ENCODE measurements at regions not wholly inside any gene's neighbourhood (a gene's known extent, or its start where the extent isn't known, plus 50 kb on each side); places are given as distances from the start of the nearest gene placed in this dataset.

DNA sequence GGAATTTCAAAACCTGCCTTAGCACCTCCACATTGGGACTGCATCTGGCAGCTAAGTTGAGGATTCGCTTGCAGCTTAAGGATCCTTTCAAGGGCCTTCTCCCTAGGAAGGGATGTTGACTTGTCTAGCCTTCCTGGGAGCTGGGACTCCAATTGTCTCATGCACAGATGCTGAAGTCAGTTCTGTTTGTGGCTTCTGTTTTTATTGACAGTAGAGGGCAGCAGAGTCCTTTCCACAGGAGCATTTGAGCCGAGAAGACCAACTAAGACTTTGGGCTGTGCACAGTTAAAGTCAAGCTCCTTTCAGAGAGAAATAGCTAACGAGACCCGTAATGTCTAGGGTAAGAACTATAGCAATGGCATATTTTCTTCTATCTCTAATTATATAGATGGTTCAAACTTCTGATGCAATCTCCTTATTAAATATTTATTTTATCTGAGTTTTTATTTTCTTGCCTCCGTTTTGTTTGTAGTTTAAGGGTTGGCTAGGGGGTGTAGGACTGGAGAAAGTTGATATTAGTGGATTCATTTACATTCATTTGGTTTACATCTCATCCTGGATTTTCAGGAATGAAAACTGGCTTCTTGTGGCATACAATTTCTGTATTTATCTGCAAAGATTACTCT, 59.7 kb upstream of the KBTBD8 start:
- TF ChIP-seq, protein P1, sequence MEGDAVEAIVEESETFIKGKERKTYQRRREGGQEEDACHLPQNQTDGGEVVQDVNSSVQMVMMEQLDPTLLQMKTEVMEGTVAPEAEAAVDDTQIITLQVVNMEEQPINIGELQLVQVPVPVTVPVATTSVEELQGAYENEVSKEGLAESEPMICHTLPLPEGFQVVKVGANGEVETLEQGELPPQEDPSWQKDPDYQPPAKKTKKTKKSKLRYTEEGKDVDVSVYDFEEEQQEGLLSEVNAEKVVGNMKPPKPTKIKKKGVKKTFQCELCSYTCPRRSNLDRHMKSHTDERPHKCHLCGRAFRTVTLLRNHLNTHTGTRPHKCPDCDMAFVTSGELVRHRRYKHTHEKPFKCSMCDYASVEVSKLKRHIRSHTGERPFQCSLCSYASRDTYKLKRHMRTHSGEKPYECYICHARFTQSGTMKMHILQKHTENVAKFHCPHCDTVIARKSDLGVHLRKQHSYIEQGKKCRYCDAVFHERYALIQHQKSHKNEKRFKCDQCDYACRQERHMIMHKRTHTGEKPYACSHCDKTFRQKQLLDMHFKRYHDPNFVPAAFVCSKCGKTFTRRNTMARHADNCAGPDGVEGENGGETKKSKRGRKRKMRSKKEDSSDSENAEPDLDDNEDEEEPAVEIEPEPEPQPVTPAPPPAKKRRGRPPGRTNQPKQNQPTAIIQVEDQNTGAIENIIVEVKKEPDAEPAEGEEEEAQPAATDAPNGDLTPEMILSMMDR (IDR thresholded peaks at IDR 0.05; ENCODE audit: low read depth, low read length): peak; percentile 81
- DNase-seq (ENCODE audit: low read depth in 2 of 2): peak; percentile 77 to 80

DNA sequence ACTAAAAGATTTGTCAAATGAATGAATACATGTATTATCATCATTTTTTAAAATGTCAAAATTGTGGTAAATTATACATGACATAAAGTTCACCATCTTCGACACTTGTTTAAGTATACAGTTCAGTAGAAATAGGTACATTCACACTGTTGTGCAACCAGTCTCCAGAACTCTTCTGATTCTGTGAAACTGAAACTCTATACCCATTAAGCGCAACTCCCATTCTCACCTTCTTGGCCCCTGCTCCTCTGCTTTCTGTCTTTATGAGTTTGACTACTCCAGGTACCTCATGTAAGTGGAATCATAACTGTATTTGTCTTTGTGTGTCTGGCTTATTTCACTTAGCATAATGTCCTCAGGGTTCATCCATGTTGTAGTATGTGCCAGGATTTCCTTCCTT, 50.1 kb upstream of the KBTBD8 start:
- TF ChIP-seq, protein P1 (IDR thresholded peaks at IDR 0.05; ENCODE audit: low read depth, low read length): no peak
- no peak overlapping the region for H3K4me3 ChIP-seq (replicated peaks in 1 of 2; ENCODE audit: low read depth in 2 of 2, low read length in 2 of 2)
- no peak for DNase-seq (ENCODE audit: low read depth in 2 of 2)

More for the DNA sequence above, 59.7 kb upstream of the KBTBD8 start:
- no peak overlapping the region for H3K4me3 ChIP-seq (replicated peaks in 1 of 2; ENCODE audit: low read depth in 2 of 2, low read length in 2 of 2)

Data from cardiac fibroblast (primary cell).